Superior temporal gyrus (tissue), 1 donor: ENCODE measurements at regions not wholly inside any gene's neighbourhood (a gene's known extent, or its start where the extent isn't known, plus 50 kb on each side); places are given as distances from the start of the nearest gene placed in this dataset.

ENCODE experiments used
- DNase-seq: peaks from one replicate; pipeline ENCODE4 v3.0.0-alpha.2; 2016; ENCODE audit errors: extremely low spot score

- no peak for DNase-seq
These were observed 127.2 kb downstream of the SOX1 start for GRCh38 chr13:112194167-112194530.

- DNase-seq = no peak
These were observed 127.6 kb downstream of the SOX1 start for GRCh38 chr13:112194579-112194978.

GRCh38 chr13:112198396-112199010, 131.6 kb downstream of the SOX1 start:
- no peak for DNase-seq

GRCh38 chr13:112200200-112200599, 133.3 kb downstream of the SOX1 start:
- no peak for DNase-seq

GRCh38 chr13:112202266-112202665, 135.3 kb downstream of the SOX1 start:
- no peak for DNase-seq

GRCh38 chr13:112202966-112203365, 136.0 kb downstream of the SOX1 start:
- no peak for DNase-seq

GRCh38 chr13:112203614-112204013, 136.7 kb downstream of the SOX1 start:
- DNase-seq = no peak

- DNase-seq = no peak
These were observed 137.7 kb downstream of the SOX1 start for GRCh38 chr13:112204346-112205327.

GRCh38 chr13:112205990-112206389, 139.0 kb downstream of the SOX1 start:
- no peak for DNase-seq

GRCh38 chr13:112207129-112207528, 140.2 kb downstream of the SOX1 start:
- DNase-seq = no peak

- DNase-seq = no peak
These were observed 141.7 kb downstream of the SOX1 start for GRCh38 chr13:112208656-112209055.

GRCh38 chr13:112209266-112209665, 142.3 kb downstream of the SOX1 start:
- DNase-seq = no peak

GRCh38 chr13:112209711-112210110, 142.8 kb downstream of the SOX1 start:
- no peak for DNase-seq

GRCh38 chr13:112210371-112210770, 143.4 kb downstream of the SOX1 start:
- no peak for DNase-seq

GRCh38 chr13:112212533-112212932, 145.6 kb downstream of the SOX1 start:
- no peak for DNase-seq

- no peak for DNase-seq
These were observed 146.7 kb downstream of the SOX1 start for GRCh38 chr13:112213467-112214255.

GRCh38 chr13:112215871-112216270, 148.9 kb downstream of the SOX1 start:
- no peak for DNase-seq

- no peak for DNase-seq
These were observed 150.5 kb downstream of the SOX1 start for GRCh38 chr13:112217431-112217830.

GRCh38 chr13:112218416-112218815, 151.5 kb downstream of the SOX1 start:
- DNase-seq = no peak

GRCh38 chr13:112219740-112220139, 152.8 kb downstream of the SOX1 start:
- no peak for DNase-seq

- DNase-seq = no peak
These were observed 153.4 kb downstream of the SOX1 start for GRCh38 chr13:112220296-112220875.

- no peak for DNase-seq
These were observed 154.0 kb downstream of the SOX1 start for GRCh38 chr13:112220925-112221324.
